ENCODE measurements at regions not wholly inside any gene's neighbourhood (a gene's known extent, or its start where the extent isn't known, plus 50 kb on each side); places are given as distances from the start of the nearest gene placed in this dataset.

- Mint-ChIP-seq H3K27ac (no peak overlapping the region), H3K9me3 (ENCODE audit: low read depth) (peaks cover 3% of the 10 kb centered on the region), H3K4me1 (no peaks in the 10 kb centered on the region), H3K36me3 (ENCODE audit: low read depth) (no peaks in the 10 kb centered on the region), H3K27me3 (peaks cover 13% of the 10 kb centered on the region), H3K4me3 (no peak overlapping the region)
- no peak for ATAC-seq
- intact Hi-C loops (cut with DNase I, micrococcal nuclease), result no loop called here
- no peak for DNase-seq
- CTCF ChIA-PET, result interaction anchor here (0.7 kb wide), 1 partner anchor 186 kb away, joined by 3 read pairs; no protein-coding TSS in a partner anchor
- POLR2A ChIA-PET, result interaction anchor here (0.6 kb wide), 1 partner anchor 39 kb away, joined by 3 read pairs; no protein-coding TSS in a partner anchor
Measured at GRCh38 chr3:69566275-69566674, 173.0 kb upstream of the MITF start.

GRCh38 chr3:69565316-69565715 is 173.9 kb upstream of the MITF start:
- Mint-ChIP-seq H3K4me1 (no peaks in the 10 kb centered on the region), H3K9me3 (ENCODE audit: low read depth) (peaks cover 3% of the 10 kb centered on the region), H3K27me3 (peaks cover 11% of the 10 kb centered on the region), H3K36me3 (ENCODE audit: low read depth) (no peaks in the 10 kb centered on the region), H3K27ac (no peak overlapping the region), H3K4me3 (no peak overlapping the region)
- CTCF ChIA-PET, result no interaction called here
- intact Hi-C loops (cut with DNase I, micrococcal nuclease), result no loop called here
- POLR2A ChIA-PET, result no interaction called here
- ATAC-seq (no peak), DNase-seq (no peak)

- ChIA-PET CTCF (no interaction called here), POLR2A (no interaction called here)
- DNase-seq, result no peak
- no peak for ATAC-seq
- Mint-ChIP-seq H3K27me3 (peaks cover 9% of the 10 kb centered on the region), H3K27ac (no peak overlapping the region), H3K9me3 (ENCODE audit: low read depth) (peaks cover 3% of the 10 kb centered on the region), H3K4me1 (no peaks in the 10 kb centered on the region), H3K36me3 (ENCODE audit: low read depth) (no peaks in the 10 kb centered on the region), H3K4me3 (no peak overlapping the region)
- intact Hi-C loops (cut with DNase I, micrococcal nuclease), result no loop called here
Measured at GRCh38 chr3:69563981-69564380, 175.3 kb upstream of the MITF start.

- ATAC-seq, result no peak
Measured at GRCh38 chr3:69563151-69563550, 176.1 kb upstream of the MITF start.

GRCh38 chr3:69562020-69562419 is 176.1 kb upstream of the FRMD4B start:
- Mint-ChIP-seq H3K27ac (no peak overlapping the region), H3K4me1 (no peaks in the 10 kb centered on the region), H3K36me3 (ENCODE audit: low read depth) (no peaks in the 10 kb centered on the region), H3K9me3 (ENCODE audit: low read depth) (peaks cover 3% of the 10 kb centered on the region), H3K27me3 (peaks cover 5% of the 10 kb centered on the region), H3K4me3 (no peak overlapping the region)
- POLR2A ChIA-PET, result no interaction called here
- CTCF ChIA-PET, result no interaction called here
- intact Hi-C loops (cut with DNase I, micrococcal nuclease), result no loop called here
- ATAC-seq (no peak), DNase-seq (no peak)

More at GRCh38 chr3:69563151-69563550, 176.1 kb upstream of the MITF start:
- Mint-ChIP-seq H3K36me3 (ENCODE audit: low read depth) (no peaks in the 10 kb centered on the region), H3K4me1 (no peaks in the 10 kb centered on the region), H3K9me3 (ENCODE audit: low read depth) (peaks cover 3% of the 10 kb centered on the region), H3K27me3 (peaks cover 9% of the 10 kb centered on the region), H3K4me3 (no peak overlapping the region), H3K27ac (no peak overlapping the region)
- CTCF ChIA-PET, result no interaction called here
- POLR2A ChIA-PET, result no interaction called here
- no peak for DNase-seq
- intact Hi-C loops (cut with DNase I, micrococcal nuclease), result no loop called here

GRCh38 chr3:69560818-69561217 is 174.9 kb upstream of the FRMD4B start:
- ChIA-PET CTCF (no interaction called here), POLR2A (no interaction called here)
- Mint-ChIP-seq H3K36me3 (ENCODE audit: low read depth) (no peaks in the 10 kb centered on the region), H3K27ac (no peak overlapping the region), H3K4me3 (no peak overlapping the region), H3K27me3 (no peaks in the 10 kb centered on the region), H3K9me3 (ENCODE audit: low read depth) (no peaks in the 10 kb centered on the region), H3K4me1 (no peaks in the 10 kb centered on the region)
- intact Hi-C loops (cut with DNase I, micrococcal nuclease), result no loop called here
- no peak for ATAC-seq
- no peak for DNase-seq

- intact Hi-C loops (cut with DNase I, micrococcal nuclease), result no loop called here
- DNase-seq, result no peak
- Mint-ChIP-seq H3K36me3 (ENCODE audit: low read depth) (no peaks in the 10 kb centered on the region), H3K4me3 (no peak overlapping the region), H3K9me3 (ENCODE audit: low read depth) (no peaks in the 10 kb centered on the region), H3K4me1 (no peaks in the 10 kb centered on the region), H3K27me3 (peaks cover under 1% of the 10 kb centered on the region), H3K27ac (no peak overlapping the region)
- no peak for ATAC-seq
- ChIA-PET CTCF (interaction anchor here (0.6 kb wide), 1 partner anchor 609 kb away, joined by 3 read pairs; no protein-coding TSS in a partner anchor), POLR2A (no interaction called here)
Measured at GRCh38 chr3:69560116-69560515, 174.2 kb upstream of the FRMD4B start.

GRCh38 chr3:69558912-69559311 is 173.0 kb upstream of the FRMD4B start:
- no peaks in the 10 kb centered on the region for H3K4me1 Mint-ChIP-seq
- no peaks in the 10 kb centered on the region for H3K9me3 Mint-ChIP-seq (ENCODE audit: low read depth)
- no peak overlapping the region for H3K27ac Mint-ChIP-seq
- H3K27me3 Mint-ChIP-seq, result peaks cover 2% of the 10 kb centered on the region
- ATAC-seq, result no peak
- DNase-seq, result no peak
- intact Hi-C loops (cut with DNase I, micrococcal nuclease), result no loop called here
- no peak overlapping the region for H3K4me3 Mint-ChIP-seq
- ChIA-PET POLR2A (no interaction called here), CTCF (no interaction called here)
- no peaks in the 10 kb centered on the region for H3K36me3 Mint-ChIP-seq (ENCODE audit: low read depth)

GRCh38 chr3:69554576-69554975 is 168.7 kb upstream of the FRMD4B start:
- Mint-ChIP-seq H3K27me3 (peaks cover 2% of the 10 kb centered on the region), H3K27ac (no peak overlapping the region), H3K9me3 (ENCODE audit: low read depth) (no peaks in the 10 kb centered on the region), H3K36me3 (ENCODE audit: low read depth) (no peaks in the 10 kb centered on the region), H3K4me3 (no peak overlapping the region), H3K4me1 (no peaks in the 10 kb centered on the region)
- DNase-seq (no peak), ATAC-seq (no peak)
- POLR2A ChIA-PET, result no interaction called here
- intact Hi-C loops (cut with DNase I, micrococcal nuclease), result no loop called here
- CTCF ChIA-PET, result no interaction called here

- Mint-ChIP-seq H3K9me3 (ENCODE audit: low read depth) (no peaks in the 10 kb centered on the region), H3K4me1 (no peaks in the 10 kb centered on the region), H3K27me3 (peaks cover 2% of the 10 kb centered on the region), H3K4me3 (no peak overlapping the region), H3K27ac (no peak overlapping the region), H3K36me3 (ENCODE audit: low read depth) (no peaks in the 10 kb centered on the region)
- ATAC-seq (no peak), DNase-seq (no peak)
- ChIA-PET POLR2A (no interaction called here), CTCF (no interaction called here)
- intact Hi-C loops (cut with DNase I, micrococcal nuclease), result no loop called here
Measured at GRCh38 chr3:69553888-69554287, 168.0 kb upstream of the FRMD4B start.

GRCh38 chr3:69547461-69547880 is 161.6 kb upstream of the FRMD4B start:
- no peak for DNase-seq
- POLR2A ChIA-PET, result no interaction called here

GRCh38 chr3:69542805-69543429 is 157.0 kb upstream of the FRMD4B start:
- Mint-ChIP-seq H3K4me3 (no peak overlapping the region), H3K4me1 (peaks cover 2% of the 10 kb centered on the region), H3K9me3 (ENCODE audit: low read depth) (no peaks in the 10 kb centered on the region), H3K27me3 (peaks cover 38% of the 10 kb centered on the region), H3K36me3 (ENCODE audit: low read depth) (no peaks in the 10 kb centered on the region), H3K27ac (no peak overlapping the region)
- ATAC-seq, result no peak
- ChIA-PET POLR2A (interaction anchor here (0.6 kb wide), 1 partner anchor 55 kb away, joined by 7 read pairs; no protein-coding TSS in a partner anchor), CTCF (no interaction called here)
- no peak for DNase-seq
- intact Hi-C loops (cut with DNase I, micrococcal nuclease), result no loop called here

More at GRCh38 chr3:69547461-69547880, 161.6 kb upstream of the FRMD4B start:
- CTCF ChIA-PET, result no interaction called here
- no peak overlapping the region for H3K27ac Mint-ChIP-seq
- no peak overlapping the region for H3K4me3 Mint-ChIP-seq
- peaks cover 17% of the 10 kb centered on the region for H3K27me3 Mint-ChIP-seq
- ATAC-seq, result no peak
- intact Hi-C loops (cut with DNase I, micrococcal nuclease), result no loop called here
- H3K9me3 Mint-ChIP-seq (ENCODE audit: low read depth), result no peaks in the 10 kb centered on the region
- H3K36me3 Mint-ChIP-seq (ENCODE audit: low read depth), result no peaks in the 10 kb centered on the region
- no peaks in the 10 kb centered on the region for H3K4me1 Mint-ChIP-seq
